MCF 10A (cell line): ENCODE measurements at regions not wholly inside any gene's neighbourhood (a gene's known extent, or its start where the extent isn't known, plus 50 kb on each side); places are given as distances from the start of the nearest gene placed in this dataset.

Experiments used
- BruUV-seq: library from RNA; stranded (reverse); fragments of 400-500 nt; replicated peaks from 2 replicates; lab custom pipeline; 2021; lab: Mats Ljungman, UMichigan
- CTCF ChIA-PET: fragments of 300-600 bp; sonication (Branson Sonifier 250); formaldehyde crosslinking; extraction: SDS; loops from one replicate; lab custom pipeline; 2021; ENCODE audit warnings: antibody characterized with exemption, inconsistent platforms; lab: Yijun Ruan, JAX
- POLR2A ChIA-PET: fragments of 300-600, 350-650 bp; sonication (Branson Sonifier 250); formaldehyde crosslinking; extraction: SDS; loops from one replicate; lab custom pipeline; 2020; ENCODE audit warnings: antibody characterized with exemption, inconsistent platforms; lab: Yijun Ruan, JAX
- DNase-seq: peaks from one replicate; pipeline ENCODE4 v3.0.0-alpha.2; 2018; ENCODE audit not compliant: unreplicated experiment
- H3K27ac Mint-ChIP-seq: one replicate; pipeline ENCODE4 v1.8.0; 2022; ENCODE audit warnings: mild to moderate bottlenecking, low read depth, mixed read lengths; ENCODE audit not compliant: unreplicated experiment
- H3K27me3 Mint-ChIP-seq: one replicate; pipeline ENCODE4 v1.8.0; 2022; ENCODE audit warnings: mixed read lengths; ENCODE audit not compliant: insufficient read depth, unreplicated experiment
- H3K36me3 Mint-ChIP-seq: one replicate; pipeline ENCODE4 v1.8.0; 2022; ENCODE audit warnings: mild to moderate bottlenecking, moderate library complexity, mixed read lengths; ENCODE audit not compliant: insufficient read depth, unreplicated experiment
- H3K4me1 Mint-ChIP-seq: one replicate; pipeline ENCODE4 v1.8.0; 2022; ENCODE audit warnings: mixed read lengths; ENCODE audit not compliant: insufficient read depth, unreplicated experiment
- H3K4me3 Mint-ChIP-seq: one replicate; pipeline ENCODE4 v1.8.0; 2022; ENCODE audit warnings: mild to moderate bottlenecking, moderate library complexity, mixed read lengths; ENCODE audit not compliant: unreplicated experiment
- H3K9me3 Mint-ChIP-seq: one replicate; pipeline ENCODE4 v1.8.0; 2022; ENCODE audit warnings: mixed read lengths; ENCODE audit not compliant: unreplicated experiment
- intact Hi-C: fragments of 100-400 bp; cut with micrococcal nuclease; formaldehyde crosslinking; loops from 2 replicates; pipeline ENCODE4 v1.14.1; 2022
- TF ChIP-seq, protein P1 (sequence below): fragments of 200-600 bp; IDR thresholded peaks from one replicate; pipeline ENCODE4 v1.8.0; 2022; ENCODE audit warnings: antibody characterized with exemption, mild to moderate bottlenecking; ENCODE audit not compliant: unreplicated experiment

DNA sequence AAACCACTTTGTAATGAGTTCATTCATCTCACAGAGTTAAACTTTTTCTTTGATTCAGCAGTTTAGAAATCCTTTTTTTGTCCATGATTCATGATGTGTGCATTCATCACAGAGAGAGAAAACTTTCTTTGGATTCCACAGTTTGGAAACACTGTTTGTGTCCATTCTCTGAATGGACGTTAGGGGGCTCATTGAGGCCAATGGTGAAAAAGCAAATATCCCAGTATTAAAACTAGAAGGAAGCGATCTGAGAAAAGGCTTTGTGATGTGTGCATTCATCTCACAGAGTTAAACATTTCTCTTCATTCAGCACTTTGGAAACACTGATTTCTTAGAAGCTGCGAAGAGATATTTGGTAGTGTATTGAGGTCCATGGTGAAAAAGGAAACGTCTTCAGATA lies 155.6 kb upstream of the TRIM48 start:
- DNase-seq, result no peak
- intact Hi-C loops, result no loop called here
- BruUV-seq, result no TSS peak
- ChIA-PET CTCF (no interaction called here), POLR2A (no interaction called here)
- Mint-ChIP-seq H3K36me3 (no peaks in the 10 kb centered on the region), H3K27me3 (no peaks in the 10 kb centered on the region), H3K27ac (no peak overlapping the region), H3K9me3 (peaks cover 8% of the 10 kb centered on the region), H3K4me3 (no peak overlapping the region), H3K4me1 (no peaks in the 10 kb centered on the region)
- TF ChIP-seq, protein P1, sequence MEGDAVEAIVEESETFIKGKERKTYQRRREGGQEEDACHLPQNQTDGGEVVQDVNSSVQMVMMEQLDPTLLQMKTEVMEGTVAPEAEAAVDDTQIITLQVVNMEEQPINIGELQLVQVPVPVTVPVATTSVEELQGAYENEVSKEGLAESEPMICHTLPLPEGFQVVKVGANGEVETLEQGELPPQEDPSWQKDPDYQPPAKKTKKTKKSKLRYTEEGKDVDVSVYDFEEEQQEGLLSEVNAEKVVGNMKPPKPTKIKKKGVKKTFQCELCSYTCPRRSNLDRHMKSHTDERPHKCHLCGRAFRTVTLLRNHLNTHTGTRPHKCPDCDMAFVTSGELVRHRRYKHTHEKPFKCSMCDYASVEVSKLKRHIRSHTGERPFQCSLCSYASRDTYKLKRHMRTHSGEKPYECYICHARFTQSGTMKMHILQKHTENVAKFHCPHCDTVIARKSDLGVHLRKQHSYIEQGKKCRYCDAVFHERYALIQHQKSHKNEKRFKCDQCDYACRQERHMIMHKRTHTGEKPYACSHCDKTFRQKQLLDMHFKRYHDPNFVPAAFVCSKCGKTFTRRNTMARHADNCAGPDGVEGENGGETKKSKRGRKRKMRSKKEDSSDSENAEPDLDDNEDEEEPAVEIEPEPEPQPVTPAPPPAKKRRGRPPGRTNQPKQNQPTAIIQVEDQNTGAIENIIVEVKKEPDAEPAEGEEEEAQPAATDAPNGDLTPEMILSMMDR, result no peak
